GM12878 (cell line): ENCODE measurements at regions not wholly inside any gene's neighbourhood (a gene's known extent, or its start where the extent isn't known, plus 50 kb on each side); places are given as distances from the start of the nearest gene placed in this dataset.

Experiments used
- CTCF ChIP-seq, 3 experiments: IDR thresholded peaks in 2 of 3; conservative IDR thresholded peaks in 1 of 3; 2 replicates each; pipeline ENCODE4 v1.5.1; 2011; ENCODE audit warnings: low read depth in 3 of 3, low read length in 3 of 3, mild to moderate bottlenecking in 3 of 3, control low read depth in 2 of 3, moderate library complexity in 2 of 3, inconsistent platforms in 1 of 3, mixed read lengths in 1 of 3; ENCODE audit not compliant: control insufficient read depth in 2 of 3, insufficient read depth in 1 of 3; ENCODE audit errors: extremely low read depth in 1 of 3
- ETV6 ChIP-seq, 2 experiments: fragments of 450-650 bp in 1 of 2; IDR thresholded peaks in 1 of 2; conservative IDR thresholded peaks in 1 of 2; 2 replicates each; pipeline ENCODE4 v1.6.1; 2014; ENCODE audit warnings: antibody characterized with exemption in 1 of 2, borderline replicate concordance in 1 of 2, low read depth in 1 of 2, mild to moderate bottlenecking in 1 of 2, moderate library complexity in 1 of 2
- EZH2 ChIP-seq: IDR thresholded peaks from 2 replicates; pipeline ENCODE4 v1.6.1; 2012; ENCODE audit warnings: low read depth, mild to moderate bottlenecking, control low read depth, inconsistent platforms, low read length, borderline replicate concordance; ENCODE audit not compliant: control insufficient read depth
- ZNF24 ChIP-seq: fragments of 450-650 bp; IDR thresholded peaks from 2 replicates; pipeline ENCODE4 v1.6.1; 2017; ENCODE audit warnings: antibody characterized with exemption, mild to moderate bottlenecking
- TF ChIP-seq, protein P1 (sequence below): IDR thresholded peaks from 2 replicates; pipeline ENCODE4 v1.6.1; 2012; ENCODE audit warnings: improper control_type of control experiment, low read depth, low read length; ENCODE audit not compliant: insufficient replicate concordance

GRCh38 chr4:24080871-24081270 is 191.0 kb upstream of the PPARGC1A start:
- TF ChIP-seq, protein P1, sequence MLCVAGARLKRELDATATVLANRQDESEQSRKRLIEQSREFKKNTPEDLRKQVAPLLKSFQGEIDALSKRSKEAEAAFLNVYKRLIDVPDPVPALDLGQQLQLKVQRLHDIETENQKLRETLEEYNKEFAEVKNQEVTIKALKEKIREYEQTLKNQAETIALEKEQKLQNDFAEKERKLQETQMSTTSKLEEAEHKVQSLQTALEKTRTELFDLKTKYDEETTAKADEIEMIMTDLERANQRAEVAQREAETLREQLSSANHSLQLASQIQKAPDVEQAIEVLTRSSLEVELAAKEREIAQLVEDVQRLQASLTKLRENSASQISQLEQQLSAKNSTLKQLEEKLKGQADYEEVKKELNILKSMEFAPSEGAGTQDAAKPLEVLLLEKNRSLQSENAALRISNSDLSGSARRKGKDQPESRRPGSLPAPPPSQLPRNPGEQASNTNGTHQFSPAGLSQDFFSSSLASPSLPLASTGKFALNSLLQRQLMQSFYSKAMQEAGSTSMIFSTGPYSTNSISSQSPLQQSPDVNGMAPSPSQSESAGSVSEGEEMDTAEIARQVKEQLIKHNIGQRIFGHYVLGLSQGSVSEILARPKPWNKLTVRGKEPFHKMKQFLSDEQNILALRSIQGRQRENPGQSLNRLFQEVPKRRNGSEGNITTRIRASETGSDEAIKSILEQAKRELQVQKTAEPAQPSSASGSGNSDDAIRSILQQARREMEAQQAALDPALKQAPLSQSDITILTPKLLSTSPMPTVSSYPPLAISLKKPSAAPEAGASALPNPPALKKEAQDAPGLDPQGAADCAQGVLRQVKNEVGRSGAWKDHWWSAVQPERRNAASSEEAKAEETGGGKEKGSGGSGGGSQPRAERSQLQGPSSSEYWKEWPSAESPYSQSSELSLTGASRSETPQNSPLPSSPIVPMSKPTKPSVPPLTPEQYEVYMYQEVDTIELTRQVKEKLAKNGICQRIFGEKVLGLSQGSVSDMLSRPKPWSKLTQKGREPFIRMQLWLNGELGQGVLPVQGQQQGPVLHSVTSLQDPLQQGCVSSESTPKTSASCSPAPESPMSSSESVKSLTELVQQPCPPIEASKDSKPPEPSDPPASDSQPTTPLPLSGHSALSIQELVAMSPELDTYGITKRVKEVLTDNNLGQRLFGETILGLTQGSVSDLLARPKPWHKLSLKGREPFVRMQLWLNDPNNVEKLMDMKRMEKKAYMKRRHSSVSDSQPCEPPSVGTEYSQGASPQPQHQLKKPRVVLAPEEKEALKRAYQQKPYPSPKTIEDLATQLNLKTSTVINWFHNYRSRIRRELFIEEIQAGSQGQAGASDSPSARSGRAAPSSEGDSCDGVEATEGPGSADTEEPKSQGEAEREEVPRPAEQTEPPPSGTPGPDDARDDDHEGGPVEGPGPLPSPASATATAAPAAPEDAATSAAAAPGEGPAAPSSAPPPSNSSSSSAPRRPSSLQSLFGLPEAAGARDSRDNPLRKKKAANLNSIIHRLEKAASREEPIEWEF: no peak
- TF ChIP-seq ZNF24 (no peak), CTCF (IDR thresholded peaks at IDR 0.05 in 2 of 3, conservative IDR thresholded peaks at IDR 0.05 in 1 of 3; ENCODE audit: control insufficient read depth in 2 of 3, extremely low read depth in 1 of 3, insufficient read depth in 1 of 3, low read depth in 3 of 3, low read length in 3 of 3) (no peak), EZH2 (no peak), ETV6 (conservative IDR thresholded peaks at IDR 0.05 in 1 of 2, IDR thresholded peaks at IDR 0.05 in 1 of 2; ENCODE audit: borderline replicate concordance in 1 of 2, low read depth in 1 of 2) (no peak)
